GM12875 (cell line): ENCODE measurements at regions not wholly inside any gene's neighbourhood (a gene's known extent, or its start where the extent isn't known, plus 50 kb on each side); places are given as distances from the start of the nearest gene placed in this dataset.

ENCODE experiments used
- H3K4me3 ChIP-seq: one replicate; pipeline ENCODE4 v1.5.1; 2011; ENCODE audit warnings: low read depth, low read length, control low read depth
- TF ChIP-seq, protein P1 (sequence below): IDR thresholded peaks from 2 replicates; pipeline ENCODE4 v1.5.1; 2011; ENCODE audit warnings: low read depth, mild to moderate bottlenecking, control low read depth, inconsistent platforms, low read length, moderate library complexity, borderline replicate concordance; ENCODE audit not compliant: insufficient read depth

DNA sequence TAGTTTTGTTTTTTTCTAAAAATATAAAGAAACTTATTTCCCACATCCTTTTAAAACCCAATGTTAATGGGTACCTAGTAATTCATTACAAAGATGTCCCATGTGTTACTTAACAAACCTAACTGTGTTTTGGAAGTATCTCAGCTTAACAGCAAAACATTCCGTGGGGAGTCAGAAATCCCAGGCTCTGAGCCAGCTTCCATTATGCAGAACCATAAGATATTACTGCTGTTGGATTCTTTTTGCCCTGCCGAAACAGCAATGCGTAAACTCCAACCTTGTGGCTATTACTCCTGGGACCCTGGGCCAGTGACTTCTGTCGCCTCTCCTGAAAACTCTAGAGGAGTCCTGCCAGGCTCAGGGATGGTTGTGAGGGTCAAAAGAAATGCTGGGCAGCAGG lies 174.1 kb downstream of the UXS1 start:
- no peak overlapping the region for H3K4me3 ChIP-seq
- TF ChIP-seq, protein P1, sequence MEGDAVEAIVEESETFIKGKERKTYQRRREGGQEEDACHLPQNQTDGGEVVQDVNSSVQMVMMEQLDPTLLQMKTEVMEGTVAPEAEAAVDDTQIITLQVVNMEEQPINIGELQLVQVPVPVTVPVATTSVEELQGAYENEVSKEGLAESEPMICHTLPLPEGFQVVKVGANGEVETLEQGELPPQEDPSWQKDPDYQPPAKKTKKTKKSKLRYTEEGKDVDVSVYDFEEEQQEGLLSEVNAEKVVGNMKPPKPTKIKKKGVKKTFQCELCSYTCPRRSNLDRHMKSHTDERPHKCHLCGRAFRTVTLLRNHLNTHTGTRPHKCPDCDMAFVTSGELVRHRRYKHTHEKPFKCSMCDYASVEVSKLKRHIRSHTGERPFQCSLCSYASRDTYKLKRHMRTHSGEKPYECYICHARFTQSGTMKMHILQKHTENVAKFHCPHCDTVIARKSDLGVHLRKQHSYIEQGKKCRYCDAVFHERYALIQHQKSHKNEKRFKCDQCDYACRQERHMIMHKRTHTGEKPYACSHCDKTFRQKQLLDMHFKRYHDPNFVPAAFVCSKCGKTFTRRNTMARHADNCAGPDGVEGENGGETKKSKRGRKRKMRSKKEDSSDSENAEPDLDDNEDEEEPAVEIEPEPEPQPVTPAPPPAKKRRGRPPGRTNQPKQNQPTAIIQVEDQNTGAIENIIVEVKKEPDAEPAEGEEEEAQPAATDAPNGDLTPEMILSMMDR, result no peak

DNA sequence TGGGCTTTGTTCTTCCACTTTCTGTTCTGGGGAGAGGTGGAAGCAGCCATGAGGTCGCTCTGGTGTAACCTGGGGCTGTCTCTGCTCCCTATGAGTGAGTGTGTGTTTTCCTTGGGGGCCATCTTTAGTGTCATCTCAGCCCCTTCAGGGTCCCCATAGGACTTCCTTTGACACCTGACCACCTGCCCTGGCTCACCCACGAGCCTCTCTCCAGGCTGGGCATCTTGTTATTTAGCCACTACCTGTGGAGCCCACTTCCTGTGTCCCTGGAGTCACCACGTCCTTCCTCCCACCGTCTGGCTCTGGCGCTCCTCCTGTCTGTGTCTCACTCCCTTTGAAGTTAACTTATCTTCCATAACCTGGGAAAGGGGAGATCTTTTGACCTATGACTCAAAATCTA lies 176.0 kb downstream of the UXS1 start:
- TF ChIP-seq, protein P1, result no peak

DNA sequence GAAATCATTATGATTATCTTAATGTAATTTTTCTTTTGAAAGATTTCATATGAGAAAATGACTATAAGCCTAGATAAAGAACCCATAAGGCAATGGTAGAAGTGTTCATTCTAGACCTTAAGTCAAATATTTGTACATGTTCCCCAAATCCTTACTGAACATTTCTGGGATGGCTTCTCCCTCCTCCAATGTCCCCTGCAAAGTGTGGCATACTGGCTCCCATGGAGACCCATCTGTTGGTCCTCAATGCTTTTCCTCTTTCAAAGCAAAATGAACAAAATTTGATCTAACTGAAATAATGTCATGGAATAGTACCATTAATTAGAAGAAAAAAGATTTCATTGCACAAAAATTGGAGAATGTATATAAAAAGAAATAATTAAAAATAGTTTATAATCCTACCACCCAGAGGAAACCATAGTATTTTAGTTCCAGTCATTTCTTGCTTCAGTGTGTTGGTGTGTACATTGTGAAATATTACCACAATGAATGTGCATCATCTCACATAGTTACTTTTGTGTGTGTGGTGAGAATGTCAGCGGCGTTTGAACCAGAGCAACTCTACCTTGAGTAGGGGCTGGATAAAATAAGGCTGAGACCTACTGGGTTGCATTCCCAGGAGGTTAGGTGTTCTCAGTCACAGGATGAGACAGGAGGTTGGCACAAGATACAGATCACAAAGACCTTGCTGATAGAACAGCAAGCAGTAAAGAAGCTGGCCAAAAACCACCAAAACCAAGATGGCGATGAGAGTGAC lies 181.3 kb downstream of the UXS1 start:
- TF ChIP-seq, protein P1, result no peak
- no peak overlapping the region for H3K4me3 ChIP-seq

More for the DNA sequence above, 176.0 kb downstream of the UXS1 start:
- no peak overlapping the region for H3K4me3 ChIP-seq

DNA sequence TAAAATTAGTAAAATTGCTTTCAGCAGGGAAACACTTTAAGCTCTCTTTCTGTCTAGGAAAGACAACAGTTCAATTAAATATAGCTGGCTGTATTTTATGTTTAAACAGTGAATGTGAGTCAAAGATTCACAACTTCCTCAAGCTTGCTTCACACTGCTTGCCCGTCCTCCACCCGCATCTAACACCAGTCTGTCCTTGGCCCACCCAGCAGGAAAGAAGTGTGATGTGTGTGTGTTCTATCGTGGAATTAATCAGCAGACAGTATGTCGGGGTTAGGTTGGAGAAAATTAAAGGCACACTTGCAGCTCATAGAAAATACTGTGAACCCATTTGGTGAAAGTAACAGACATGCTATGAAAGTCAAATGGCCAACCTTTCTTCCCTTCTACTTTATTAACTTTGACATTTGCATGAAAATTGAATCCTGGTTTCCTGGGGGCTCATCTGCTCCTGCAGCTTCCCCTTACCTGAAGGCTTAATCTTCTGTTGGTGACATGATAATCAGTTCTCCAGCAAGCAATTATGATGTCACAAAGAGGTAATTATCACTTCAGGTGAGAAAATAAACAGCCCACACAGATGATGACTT lies 182.0 kb downstream of the UXS1 start:
- no peak overlapping the region for H3K4me3 ChIP-seq

DNA sequence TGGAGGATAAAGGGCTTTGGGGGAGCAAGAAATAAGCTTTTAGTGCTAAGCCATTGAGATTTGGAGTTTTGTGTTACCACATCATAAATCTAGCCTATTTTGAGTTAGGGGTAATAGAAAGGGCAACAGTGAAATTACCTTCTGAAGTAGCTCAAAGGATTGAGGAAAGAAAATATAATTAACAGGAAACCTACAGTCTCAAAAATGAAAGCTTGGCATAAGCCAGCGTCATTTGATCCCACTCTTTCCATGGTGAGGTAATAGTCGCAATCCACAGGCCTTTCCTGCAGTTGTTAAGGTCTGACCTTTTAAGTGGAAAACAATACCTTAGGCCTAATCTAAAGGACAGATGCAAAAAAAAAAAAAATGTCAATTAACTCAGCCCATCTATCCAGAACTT lies 182.7 kb downstream of the UXS1 start:
- TF ChIP-seq, protein P1, result no peak
- H3K4me3 ChIP-seq, result no peak overlapping the region

More for the DNA sequence above, 182.0 kb downstream of the UXS1 start:
- TF ChIP-seq, protein P1, result no peak

DNA sequence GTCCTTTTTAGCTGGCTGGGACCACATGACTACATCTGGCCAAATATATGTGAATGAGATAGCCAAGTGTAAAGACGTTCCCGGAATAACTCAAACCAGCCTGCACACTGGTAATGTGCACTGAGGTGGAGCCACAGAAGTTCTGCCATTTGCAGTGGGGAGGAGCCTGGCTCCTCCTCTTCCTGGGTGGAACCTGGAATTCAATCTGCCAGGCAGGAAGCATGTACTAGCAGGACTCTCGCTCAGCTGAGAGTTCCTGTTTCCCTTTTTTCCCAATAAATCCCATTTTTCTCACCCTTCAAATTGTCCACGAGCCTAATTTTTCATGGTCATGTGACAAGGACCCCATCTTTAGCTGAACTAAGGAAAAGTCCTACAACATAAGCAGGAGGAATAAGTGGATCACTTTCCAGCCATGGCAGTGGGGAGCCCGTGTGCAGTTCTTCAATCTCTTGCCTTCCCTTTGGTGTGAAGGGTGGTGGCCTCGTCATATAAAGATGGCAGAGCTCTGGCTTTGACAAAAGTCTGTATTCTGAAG lies 183.2 kb downstream of the UXS1 start:
- H3K4me3 ChIP-seq, result no peak overlapping the region
- TF ChIP-seq, protein P1, result no peak

DNA sequence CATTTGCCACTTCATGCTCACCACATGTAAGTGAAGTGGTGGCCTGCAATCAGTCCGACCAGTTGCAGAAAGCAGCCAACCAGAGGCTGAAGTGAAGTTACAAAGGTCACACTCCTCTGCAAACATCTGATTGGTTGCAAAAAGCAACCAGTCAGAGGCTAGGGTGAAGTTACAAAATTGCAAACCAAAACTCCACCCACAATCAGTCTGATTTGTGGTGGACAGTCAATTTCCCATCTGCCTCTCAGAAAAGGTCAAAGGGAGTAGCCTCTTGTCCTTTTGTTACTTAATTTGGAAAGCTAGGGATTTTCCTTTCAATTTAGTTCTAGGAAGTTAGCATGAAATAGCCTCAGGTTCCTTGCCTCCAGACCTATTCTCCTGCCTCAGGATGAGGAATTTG lies 185.0 kb downstream of the UXS1 start:
- no peak overlapping the region for H3K4me3 ChIP-seq
- TF ChIP-seq, protein P1, result no peak
